Occipital lobe (tissue), 2 donors: ENCODE measurements at regions not wholly inside any gene's neighbourhood (a gene's known extent, or its start where the extent isn't known, plus 50 kb on each side); places are given as distances from the start of the nearest gene placed in this dataset.
"Not testable (repeated sequence)": the region's sequence is repeated elsewhere in the genome, so short reads cannot be mapped to it uniquely, and the experiment has no call there.

Source experiments
- DNase-seq: peaks from one replicate; lab custom pipeline; 2025; lab: John Stamatoyannopoulos, UW
- small RNA-seq: library from RNA; depleted of rRNA; stranded (forward); fragments of <200 nt; gene quantifications from one replicate; pipeline ENCODE3, GENCODE V24; 2014

- DNase-seq, result no peak
These were observed 104.6 kb upstream of the PRKG2 start for GRCh38 chr4:81319657-81320056.

GRCh38 chr4:81314897-81315470 is 100.0 kb upstream of the PRKG2 start:
- DNase-seq, result no peak

DNA sequence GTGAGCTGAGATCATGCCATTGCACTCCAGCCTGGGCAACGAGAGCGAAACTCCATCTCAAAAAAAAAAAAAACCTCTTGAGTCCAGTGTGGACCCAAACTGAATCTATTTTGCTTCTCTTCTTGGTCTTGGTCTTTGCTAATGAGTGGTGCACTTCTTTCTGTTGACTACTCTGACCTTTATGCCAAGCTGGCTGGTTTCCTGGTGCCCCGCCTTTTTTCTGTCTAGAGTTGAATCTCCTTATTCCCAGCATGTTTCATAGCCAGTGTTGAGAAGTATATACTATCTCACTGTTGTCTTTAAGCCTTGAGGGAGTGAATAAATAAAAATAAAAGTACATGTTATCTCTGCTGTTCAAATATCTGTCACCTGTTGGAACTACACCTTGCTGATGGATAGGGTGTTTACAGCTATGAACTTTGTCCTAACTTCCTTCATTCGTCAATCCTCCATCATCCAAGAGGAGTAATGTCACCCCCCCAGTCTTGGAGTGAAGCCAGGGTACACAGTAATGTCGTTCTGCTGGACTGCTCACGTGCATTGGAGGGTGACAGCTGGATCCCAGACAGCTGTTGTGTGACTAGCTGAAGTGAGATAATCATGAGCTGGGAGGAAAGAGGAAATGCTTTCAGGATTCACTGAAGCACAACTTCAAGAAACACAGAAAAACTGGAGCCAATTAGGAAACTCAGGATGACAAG is 99.3 kb upstream of the PRKG2 start:
- DNase-seq, result no peak

DNA sequence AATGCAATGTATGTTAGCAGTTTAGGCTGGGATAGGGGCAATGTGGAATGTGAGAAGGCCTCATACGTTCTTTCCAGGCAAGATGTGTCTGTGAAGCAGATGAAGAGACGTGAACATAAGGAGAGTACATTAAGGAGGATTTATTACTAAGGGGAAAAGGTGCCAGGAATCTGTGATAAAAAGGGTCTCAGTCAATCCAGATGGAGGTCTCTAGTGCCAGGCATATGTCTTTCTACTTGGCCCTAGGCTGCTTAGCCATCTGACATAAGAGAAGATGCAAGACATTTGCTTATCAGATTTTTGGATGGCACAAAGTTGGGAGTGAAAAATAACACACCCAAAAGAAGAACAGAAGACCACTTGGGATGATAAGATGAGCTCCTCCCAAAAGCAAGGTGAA is 93.0 kb upstream of the PRKG2 start:
- DNase-seq, result no peak

GRCh38 chr4:81304871-81305270 is 89.8 kb upstream of the PRKG2 start:
- no peak for DNase-seq

DNA sequence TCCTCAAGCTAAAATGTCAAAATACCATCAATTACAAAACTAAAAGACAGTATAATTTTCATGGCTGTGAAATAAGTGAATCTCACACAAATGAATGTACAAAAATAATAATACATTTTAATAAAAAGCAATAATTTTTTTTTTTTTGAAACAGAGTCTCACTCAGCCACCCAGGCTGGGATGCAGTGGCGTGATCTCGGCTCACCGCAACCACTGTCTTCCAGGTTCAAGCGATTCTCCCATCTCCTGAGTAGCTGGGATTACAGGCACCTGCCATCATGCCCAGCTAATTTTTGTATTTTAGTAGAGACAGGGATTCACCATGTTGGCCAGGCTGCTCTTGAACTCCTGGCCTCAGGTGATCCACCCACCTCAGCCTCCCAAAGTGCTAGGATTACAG is 85.3 kb upstream of the PRKG2 start:
- not testable (repeated sequence) for DNase-seq

- no peak for DNase-seq
These were observed 75.8 kb upstream of the PRKG2 start for GRCh38 chr4:81290813-81291212.

DNA sequence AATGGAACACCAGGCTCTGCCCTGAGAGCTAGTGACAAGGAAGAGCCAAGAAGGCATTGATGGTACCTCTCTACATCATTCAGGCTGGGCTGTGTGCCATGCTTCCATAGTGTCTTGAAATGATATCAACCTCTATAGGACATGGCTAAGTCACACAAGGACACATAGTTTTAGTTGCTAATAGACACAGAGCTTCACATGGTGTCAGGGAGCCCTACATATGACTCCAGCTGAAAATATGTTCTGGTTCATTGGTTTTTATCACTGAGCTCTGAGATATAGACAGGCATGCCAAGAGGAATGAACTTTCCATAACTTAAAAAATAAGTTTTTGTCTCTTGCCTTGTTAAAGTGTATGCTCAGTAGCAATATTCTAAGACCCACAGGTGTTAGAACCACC is 72.1 kb upstream of the PRKG2 start:
- no peak for DNase-seq

- no peak for DNase-seq
These were observed 67.1 kb upstream of the PRKG2 start for GRCh38 chr4:81282131-81282530.

- no peak for DNase-seq
These were observed 59.4 kb upstream of the PRKG2 start for GRCh38 chr4:81274460-81274859.

DNA sequence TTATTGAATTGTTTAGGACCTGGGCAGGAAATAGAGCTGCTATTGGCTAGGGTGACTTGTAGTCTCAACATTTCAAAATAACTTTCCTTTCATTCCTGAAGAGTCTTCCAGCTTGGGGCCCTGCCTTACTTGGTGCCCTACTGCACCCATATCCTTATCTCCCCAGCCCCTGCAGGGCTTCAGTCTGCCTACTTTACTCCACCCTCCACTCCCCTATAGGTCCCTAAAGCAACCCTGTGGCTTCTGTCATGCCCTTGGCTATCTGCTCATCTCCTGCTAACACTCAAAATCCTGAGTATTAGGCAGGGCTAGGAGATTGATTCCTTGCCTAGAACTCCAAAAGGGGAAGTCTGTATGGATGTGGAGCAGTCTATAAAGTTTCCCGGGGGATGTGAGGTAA is 57.6 kb upstream of the PRKG2 start:
- DNase-seq, result no peak

Small RNA genes in the stretch of these regions (small RNA-seq; reads per million reads assigned to genes)
- 2.6 reads per million, percentile 86 among the genes with 10 or more reads in this experiment for gene RNU5A-2P
